GM20431 (cell line): ENCODE measurements at regions not wholly inside any gene's neighbourhood (a gene's known extent, or its start where the extent isn't known, plus 50 kb on each side); places are given as distances from the start of the nearest gene placed in this dataset.

Experiments used
- in situ Hi-C: fragments of 300-500 bp; cut with MseI, MboI; formaldehyde crosslinking; loops from one replicate; pipeline ENCODE4 v1.15.0; 2020; ENCODE audit warnings: low sequenced_read_pairs; ENCODE audit not compliant: unreplicated experiment

DNA sequence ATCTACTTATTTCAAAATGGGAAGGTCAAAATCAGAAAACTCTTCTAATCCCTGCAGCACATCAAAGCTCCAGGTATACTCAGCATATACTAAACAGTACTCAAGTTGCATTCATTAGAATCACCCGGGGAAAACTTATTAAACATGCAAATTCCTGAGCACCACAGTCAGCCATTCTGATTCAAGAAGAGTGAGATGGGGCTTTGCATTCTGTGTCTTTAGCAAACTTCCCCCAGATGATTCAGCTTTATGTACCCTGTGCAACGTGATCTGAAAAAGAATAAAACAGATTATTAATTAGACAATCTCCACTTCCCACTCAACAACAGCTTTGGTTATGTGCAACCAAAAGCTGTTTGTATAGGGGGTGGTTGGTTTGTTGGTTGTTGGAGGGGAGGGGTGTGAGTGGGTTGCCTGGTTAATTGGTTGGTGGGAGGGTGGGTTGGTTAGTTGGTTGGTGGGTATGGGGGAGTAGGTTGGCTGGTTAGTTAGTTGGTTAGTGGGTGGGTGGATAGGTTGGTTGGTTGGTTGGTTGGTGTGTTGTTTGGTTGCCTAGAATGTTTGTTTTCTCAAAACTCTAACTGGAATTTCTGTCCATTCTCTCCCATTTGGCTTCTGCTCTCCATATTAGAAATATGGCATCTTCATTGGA, 112.5 kb upstream of the AGAP1 start:
- in situ Hi-C loops, result no loop called here

GRCh38 chr2:235382179-235382578, 111.7 kb upstream of the AGAP1 start:
- in situ Hi-C loops, result no loop called here

DNA sequence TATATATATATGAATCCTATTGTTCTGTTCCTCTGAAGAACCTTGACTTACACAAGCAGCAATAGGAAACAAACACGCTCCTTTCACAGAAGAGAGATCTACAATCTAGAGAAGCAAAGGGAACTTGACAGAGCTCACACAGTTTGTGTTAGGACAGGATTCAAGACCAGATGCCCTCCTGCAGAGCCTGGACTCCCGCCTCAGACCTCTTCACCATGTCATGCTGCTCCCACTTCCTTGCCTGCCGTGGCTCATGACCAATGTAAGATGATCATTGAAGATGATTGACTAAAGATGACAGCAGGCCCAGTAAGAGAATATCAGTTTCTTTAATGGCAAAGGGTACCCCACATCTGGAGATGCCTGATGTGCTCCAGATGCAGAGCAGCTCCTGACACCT, 111.2 kb upstream of the AGAP1 start:
- in situ Hi-C loops, result no loop called here

DNA sequence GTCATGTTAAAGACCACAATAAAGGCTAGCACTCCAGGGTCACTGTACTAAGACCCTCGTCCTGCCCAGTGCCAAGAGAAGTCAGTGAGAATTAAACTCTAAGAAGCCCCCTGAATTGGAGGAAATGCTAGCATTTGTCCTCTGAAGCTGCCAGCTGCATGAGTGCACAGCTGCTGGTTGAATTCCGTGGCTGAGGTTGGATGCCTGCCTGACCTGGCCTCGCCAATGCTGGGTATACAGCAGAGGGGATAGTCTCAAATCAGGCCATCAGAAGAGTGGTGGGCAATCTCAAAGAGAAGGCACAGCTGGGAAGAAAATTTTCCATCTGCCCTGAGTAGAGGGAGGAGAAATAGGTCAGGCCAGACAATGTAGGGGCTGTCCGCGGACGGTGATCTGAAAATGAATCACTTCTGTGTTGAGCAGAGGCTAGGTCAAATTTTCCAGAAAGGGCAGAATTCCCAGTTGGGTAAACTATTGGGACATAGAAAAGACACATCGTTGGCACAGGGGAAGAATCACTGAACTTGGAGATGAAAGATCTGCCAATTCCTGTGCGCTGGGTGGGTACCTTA, 110.5 kb upstream of the AGAP1 start:
- in situ Hi-C loops, result no loop called here

- in situ Hi-C loops, result no loop called here
These were observed 109.2 kb upstream of the AGAP1 start for GRCh38 chr2:235384624-235385023.

- in situ Hi-C loops, result no loop called here
These were observed 104.2 kb upstream of the AGAP1 start for GRCh38 chr2:235389626-235390025.

GRCh38 chr2:235390108-235390815, 103.6 kb upstream of the AGAP1 start:
- in situ Hi-C loops, result no loop called here

- in situ Hi-C loops, result no loop called here
These were observed 103.0 kb upstream of the AGAP1 start for GRCh38 chr2:235390816-235391194.

DNA sequence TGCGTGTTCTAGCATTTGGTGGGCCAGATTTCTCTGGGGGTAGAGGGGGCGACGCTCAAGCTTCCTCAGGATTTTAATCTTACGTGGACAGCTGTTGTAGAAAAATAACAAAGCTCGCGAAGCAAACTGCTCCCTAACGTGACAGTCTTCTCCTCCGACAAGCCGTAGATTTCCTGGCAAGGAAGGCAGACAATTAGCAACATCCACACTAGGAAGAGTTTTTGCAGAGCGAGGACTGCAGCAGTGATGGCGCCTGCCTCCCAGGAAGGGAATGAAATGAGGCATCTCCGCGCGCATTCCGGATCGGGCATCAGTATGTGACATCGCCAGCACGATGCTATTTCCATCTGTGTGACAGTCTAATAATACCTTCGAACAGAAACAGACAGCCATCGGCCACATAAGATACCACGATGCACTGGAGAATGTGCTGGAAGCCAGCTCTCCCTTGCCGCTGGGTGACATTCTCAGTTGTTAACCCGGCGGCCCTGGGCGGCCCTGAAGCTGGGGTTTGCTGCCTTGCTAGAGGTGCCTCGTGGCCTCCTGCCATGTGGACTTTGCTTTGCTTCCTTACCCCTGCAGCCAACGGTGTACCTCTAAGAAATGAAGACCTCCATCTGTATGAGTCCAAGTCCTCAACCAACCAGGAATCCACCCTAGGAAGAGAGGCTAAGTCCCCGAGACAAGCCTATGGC, 101.8 kb upstream of the AGAP1 start:
- in situ Hi-C loops, result no loop called here

- in situ Hi-C loops, result no loop called here
These were observed 99.5 kb upstream of the AGAP1 start for GRCh38 chr2:235394278-235394828.

DNA sequence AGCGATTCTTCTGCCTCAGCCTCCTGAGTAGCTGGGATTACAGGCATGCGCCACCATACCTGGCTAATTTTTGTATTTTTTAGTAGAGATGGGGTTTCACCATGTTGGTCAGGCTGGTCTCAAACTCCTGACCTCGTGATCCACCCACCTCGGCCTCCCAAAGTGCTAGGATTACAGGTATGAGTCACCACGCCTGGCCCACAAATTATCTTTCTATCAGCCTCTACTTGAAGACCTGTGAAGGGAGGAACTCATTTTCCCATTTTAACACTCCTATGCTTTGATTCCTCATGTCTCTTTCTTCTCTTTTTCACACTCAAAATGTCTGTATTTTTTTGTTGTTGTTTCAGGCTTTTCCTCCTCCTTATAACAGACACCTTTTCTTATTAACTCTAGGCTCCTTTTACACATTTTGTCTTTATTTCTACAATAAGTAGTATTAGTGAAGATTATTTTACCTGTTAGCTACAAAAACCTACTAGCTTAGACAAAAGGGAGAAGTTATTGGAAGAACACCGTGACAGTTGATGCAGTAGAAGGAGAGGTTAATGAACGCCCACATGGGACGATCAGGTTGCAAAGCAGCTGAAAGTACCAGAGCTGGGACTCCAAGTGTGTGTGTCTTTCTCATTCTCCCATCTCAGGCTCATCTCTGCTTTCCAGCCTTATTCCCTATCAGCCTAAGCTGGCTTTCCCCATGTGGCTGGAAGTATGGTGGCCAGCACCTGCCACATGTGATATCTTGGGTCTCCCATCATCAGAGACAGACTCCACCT, 97.6 kb upstream of the AGAP1 start:
- in situ Hi-C loops, result no loop called here

- in situ Hi-C loops, result no loop called here
These were observed 95.5 kb upstream of the AGAP1 start for GRCh38 chr2:235398321-235398720.

GRCh38 chr2:235399895-235400294, 93.9 kb upstream of the AGAP1 start:
- in situ Hi-C loops, result no loop called here

DNA sequence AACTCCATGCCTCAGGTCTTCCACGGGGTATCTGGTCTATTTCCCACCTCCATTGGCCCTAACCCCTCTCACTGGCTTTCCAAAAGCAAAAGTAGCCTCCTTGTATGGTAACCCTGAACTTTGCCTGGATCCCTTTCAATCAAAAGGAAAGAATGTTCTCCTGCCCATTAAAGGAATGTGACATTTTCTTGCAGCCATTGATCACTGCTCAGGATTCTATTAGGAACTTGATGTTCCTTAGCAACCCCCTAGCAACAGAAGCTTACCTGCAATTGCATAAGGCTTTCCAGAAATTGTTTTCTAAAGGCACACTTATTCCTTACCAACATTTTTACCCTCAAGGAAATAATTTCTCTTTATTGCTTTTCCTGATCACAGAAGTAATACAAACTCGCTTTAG, 91.4 kb upstream of the AGAP1 start:
- in situ Hi-C loops, result no loop called here

- in situ Hi-C loops, result no loop called here
These were observed 88.1 kb upstream of the AGAP1 start for GRCh38 chr2:235405612-235406361.

DNA sequence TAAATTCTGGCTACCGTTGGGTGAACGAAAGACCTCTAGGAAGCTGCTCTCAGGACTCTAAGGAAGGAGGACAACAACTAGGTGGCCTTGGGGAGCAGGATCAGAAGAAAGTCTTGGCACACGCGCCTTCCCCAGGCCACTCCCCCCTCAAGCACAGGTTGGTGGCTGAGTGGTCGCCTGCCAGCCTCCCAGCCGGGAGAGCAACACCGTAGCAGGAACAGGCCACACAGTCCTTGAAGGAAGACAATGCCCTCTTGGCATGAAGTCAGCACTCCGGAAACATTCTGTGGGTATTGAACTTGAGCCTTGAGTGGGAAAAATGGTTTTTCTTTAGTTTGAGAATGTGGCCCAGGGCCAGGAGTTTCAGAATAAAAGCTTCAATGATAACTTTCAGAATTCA, 87.4 kb upstream of the AGAP1 start:
- in situ Hi-C loops, result no loop called here

DNA sequence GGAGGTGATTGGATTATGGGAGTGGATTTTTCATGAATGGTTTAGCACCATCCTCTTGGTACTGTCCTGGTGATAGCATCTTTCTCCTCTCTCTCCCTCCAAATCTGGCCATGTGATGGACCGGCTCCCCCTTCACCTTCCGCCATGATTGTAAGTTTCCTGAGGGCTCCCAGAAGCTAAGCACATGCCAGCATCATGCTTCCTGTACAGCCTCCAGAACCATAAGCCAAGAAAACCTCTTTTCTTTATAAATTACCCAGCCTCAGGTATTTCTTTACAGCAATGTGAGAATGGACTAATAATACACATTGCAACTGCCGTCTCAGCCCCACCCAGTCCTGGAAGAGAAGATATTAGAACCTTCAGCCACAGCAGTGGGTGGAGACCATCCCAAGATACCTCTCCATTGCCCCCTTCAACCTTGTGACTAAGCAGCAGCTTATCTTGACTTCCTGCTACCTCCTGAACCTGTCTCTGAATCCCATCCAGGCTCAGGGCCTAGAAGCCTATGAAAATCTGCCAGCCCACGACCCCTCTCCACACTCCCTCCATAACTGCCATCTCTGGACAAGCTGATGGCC, 81.8 kb upstream of the AGAP1 start:
- in situ Hi-C loops, result no loop called here

GRCh38 chr2:235413064-235413463, 80.8 kb upstream of the AGAP1 start:
- in situ Hi-C loops, result no loop called here

- in situ Hi-C loops, result no loop called here
These were observed 79.4 kb upstream of the AGAP1 start for GRCh38 chr2:235414422-235414821.
